Brain microvascular endothelial cell (primary cell): ENCODE measurements at regions not wholly inside any gene's neighbourhood (a gene's known extent, or its start where the extent isn't known, plus 50 kb on each side); places are given as distances from the start of the nearest gene placed in this dataset.

Source experiments
- DNase-seq: peaks from one replicate; pipeline ENCODE4 v3.0.0-alpha.2; 2020
- H3K27ac ChIP-seq: fragments of 250-450 bp; sonication (Bioruptor Pico); 2 replicates; pipeline ENCODE4 v1.5.1; 2020; ENCODE audit warnings: mild to moderate bottlenecking, moderate library complexity
- H3K27me3 ChIP-seq: fragments of 250-450 bp; sonication (Bioruptor Pico); replicated peaks from 2 replicates; pipeline ENCODE4 v1.5.1; 2020; ENCODE audit warnings: mild to moderate bottlenecking
- H3K36me3 ChIP-seq: fragments of 250-450 bp; sonication (Bioruptor Pico); replicated peaks from 2 replicates; pipeline ENCODE4 v1.5.1; 2020; ENCODE audit warnings: mild to moderate bottlenecking
- H3K4me3 ChIP-seq: 2 replicates; pipeline ENCODE4 v1.5.1; 2011; ENCODE audit warnings: low read depth, mild to moderate bottlenecking, control low read depth, low read length, moderate library complexity
- in situ Hi-C: cut with HindIII; loops from 2 replicates; pipeline ENCODE4 v1.10.0; 2017; ENCODE audit warnings: low sequenced_read_pairs, low pct_ligation_motif_present
- TF ChIP-seq, protein P1 (sequence below): IDR thresholded peaks from 2 replicates; pipeline ENCODE4 v1.5.1; 2011; ENCODE audit warnings: low read depth, mild to moderate bottlenecking, moderate library complexity, low read length, control low read depth, inconsistent platforms; ENCODE audit errors: missing control alignments

DNA sequence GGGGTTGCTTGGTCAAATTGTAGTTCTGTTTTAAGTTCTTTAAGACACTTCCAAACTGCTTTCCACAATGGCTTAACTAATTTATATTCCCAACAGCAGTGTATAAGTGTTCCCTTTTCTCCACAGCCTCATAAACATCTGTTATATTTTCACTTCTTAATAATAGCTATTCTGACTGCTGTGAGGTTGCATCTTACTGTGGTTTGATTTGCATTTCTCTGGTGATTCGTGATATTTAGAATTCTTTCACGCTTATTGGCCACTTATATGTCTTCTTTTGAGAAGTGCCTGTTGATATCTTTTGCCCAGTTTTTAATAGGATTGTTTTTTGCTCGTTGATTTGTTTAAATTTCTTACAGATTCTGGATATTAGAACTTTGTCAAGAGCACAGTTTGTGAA, 278.6 kb upstream of the ITM2A start:
- DNase-seq, result no peak
- H3K27ac ChIP-seq, result no peak overlapping the region
- TF ChIP-seq, protein P1, sequence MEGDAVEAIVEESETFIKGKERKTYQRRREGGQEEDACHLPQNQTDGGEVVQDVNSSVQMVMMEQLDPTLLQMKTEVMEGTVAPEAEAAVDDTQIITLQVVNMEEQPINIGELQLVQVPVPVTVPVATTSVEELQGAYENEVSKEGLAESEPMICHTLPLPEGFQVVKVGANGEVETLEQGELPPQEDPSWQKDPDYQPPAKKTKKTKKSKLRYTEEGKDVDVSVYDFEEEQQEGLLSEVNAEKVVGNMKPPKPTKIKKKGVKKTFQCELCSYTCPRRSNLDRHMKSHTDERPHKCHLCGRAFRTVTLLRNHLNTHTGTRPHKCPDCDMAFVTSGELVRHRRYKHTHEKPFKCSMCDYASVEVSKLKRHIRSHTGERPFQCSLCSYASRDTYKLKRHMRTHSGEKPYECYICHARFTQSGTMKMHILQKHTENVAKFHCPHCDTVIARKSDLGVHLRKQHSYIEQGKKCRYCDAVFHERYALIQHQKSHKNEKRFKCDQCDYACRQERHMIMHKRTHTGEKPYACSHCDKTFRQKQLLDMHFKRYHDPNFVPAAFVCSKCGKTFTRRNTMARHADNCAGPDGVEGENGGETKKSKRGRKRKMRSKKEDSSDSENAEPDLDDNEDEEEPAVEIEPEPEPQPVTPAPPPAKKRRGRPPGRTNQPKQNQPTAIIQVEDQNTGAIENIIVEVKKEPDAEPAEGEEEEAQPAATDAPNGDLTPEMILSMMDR, result no peak
- H3K27me3 ChIP-seq, result no peaks in the 10 kb centered on the region
- in situ Hi-C loops, result no loop called here
- no peaks in the 10 kb centered on the region for H3K36me3 ChIP-seq
- H3K4me3 ChIP-seq, result no peak overlapping the region

DNA sequence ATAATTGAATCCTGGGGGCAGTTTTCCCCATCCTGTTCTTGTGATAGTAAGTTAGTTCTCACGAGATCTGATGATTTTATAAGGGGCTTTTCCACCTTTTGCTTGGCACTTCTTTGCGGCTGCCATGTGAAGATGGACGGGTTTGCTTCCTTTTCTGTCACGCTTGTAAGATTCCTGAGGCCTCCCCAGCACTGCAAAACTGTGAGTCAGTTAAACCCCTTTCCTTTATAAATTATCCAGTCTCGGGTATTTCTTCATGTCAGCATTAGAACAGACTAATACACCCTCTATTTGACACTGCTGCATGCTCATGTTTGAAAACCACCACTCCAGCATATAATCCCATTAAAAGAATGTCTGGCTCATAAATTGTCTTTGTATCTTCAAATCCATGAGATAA, 264.4 kb upstream of the ITM2A start:
- no peak for DNase-seq
- Histone ChIP-seq H3K27me3 (no peaks in the 10 kb centered on the region), H3K4me3 (no peak overlapping the region), H3K27ac (no peak overlapping the region), H3K36me3 (no peaks in the 10 kb centered on the region)
- in situ Hi-C loops, result no loop called here
- TF ChIP-seq, protein P1, result no peak

DNA sequence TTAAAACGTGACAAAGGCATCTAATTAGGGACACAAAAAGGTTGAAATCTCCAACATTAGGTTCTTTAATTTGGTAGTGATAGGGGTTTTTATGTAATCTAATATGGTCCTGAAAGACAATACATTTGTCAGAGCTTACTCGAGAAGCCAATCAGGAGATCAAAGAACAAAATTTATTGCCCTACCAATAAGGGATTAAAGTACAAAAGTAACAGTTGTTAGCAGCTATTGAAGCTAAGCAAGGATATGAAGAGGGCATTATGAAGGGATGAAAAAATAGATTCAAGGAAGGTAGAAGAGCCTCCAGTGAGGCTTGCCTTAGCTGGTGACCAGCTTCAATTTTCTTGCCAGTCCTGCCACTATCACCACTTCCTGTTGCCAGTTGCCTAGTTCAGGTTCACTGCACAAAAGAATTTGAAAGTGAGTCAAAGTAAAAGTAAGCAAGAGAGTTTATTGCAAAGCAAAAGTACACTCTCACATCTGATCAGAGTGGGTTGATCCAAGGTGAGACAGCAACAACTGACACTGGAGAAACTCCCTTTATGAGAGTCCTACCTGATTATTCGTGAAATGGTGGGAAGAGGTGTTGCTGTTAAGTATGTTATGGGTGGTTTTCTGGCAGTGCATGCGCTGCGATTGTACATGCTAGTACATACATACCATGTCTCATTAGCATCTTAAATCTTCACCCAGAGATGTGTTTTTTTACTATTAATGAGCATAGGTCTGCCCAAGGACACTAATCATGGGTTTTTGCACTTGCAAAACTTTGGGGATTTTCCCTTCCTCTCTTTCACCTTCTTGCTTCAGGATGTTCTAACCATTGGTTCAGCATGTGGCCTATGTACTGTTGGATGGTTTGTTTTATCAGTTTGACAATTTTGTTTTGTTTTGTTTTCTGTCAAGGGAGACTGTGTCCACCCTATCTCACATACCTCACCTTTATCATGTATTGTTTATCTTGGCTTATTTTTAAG, 263.2 kb upstream of the ITM2A start:
- H3K4me3 ChIP-seq, result no peak overlapping the region
- in situ Hi-C loops, result no loop called here
- no peaks in the 10 kb centered on the region for H3K27me3 ChIP-seq
- no peak overlapping the region for H3K27ac ChIP-seq
- H3K36me3 ChIP-seq, result no peaks in the 10 kb centered on the region
- TF ChIP-seq, protein P1, result no peak
- no peak for DNase-seq

DNA sequence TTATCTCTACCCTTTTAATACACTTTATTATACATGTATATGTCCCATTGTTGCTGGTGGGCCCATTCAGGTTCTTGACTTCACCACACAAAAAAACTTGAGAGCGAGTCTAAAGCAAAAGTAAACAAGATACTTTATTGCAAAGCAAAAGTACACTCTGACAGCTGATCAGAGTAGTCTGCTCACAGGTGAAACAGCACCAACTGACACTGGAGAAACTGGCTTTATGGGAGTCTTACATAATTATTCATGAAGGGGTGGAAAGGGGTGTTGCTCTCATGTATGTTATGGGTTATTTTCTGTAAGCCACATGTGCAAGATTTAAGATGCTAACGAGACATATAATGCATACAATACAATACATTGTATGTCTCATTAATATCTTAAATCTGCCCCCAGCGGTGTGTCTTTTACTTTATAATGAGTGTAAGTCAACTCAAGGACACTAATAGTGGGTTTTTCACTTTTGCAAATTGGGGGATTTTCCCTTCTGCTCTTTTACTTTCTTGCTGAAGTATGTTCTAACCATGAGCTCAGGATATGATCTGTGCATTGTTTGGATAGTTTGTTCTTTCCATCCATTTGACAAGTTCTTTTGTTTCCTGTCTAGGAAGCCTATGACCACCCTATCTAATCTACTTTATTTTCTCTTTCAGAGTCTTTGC, 256.1 kb upstream of the ITM2A start:
- no peaks in the 10 kb centered on the region for H3K36me3 ChIP-seq
- no peak overlapping the region for H3K4me3 ChIP-seq
- in situ Hi-C loops, result no loop called here
- no peak for DNase-seq
- no peaks in the 10 kb centered on the region for H3K27me3 ChIP-seq
- H3K27ac ChIP-seq, result no peak overlapping the region
- TF ChIP-seq, protein P1, result no peak

DNA sequence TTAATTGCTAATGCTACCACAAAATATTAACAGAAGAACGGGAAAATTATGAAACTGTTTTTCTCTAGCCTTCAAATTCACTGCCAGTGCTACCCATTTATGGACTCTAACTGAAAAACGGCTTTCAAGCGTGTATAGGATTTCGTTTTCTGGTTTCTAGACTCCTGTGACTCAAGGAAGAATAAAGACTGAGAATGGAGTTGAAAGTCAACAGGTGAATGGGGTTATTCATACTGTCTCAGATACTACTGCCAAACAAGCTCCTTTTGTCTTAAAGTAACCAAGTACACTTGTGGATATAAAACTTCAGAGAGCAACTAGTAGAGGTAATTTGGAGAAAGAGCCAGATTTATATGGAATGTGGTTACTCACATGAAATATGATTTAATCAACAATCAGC, 251.1 kb upstream of the ITM2A start:
- no peak for DNase-seq
- no peak overlapping the region for H3K27ac ChIP-seq
- in situ Hi-C loops, result no loop called here
- no peaks in the 10 kb centered on the region for H3K27me3 ChIP-seq
- H3K4me3 ChIP-seq, result no peak overlapping the region
- no peaks in the 10 kb centered on the region for H3K36me3 ChIP-seq
- TF ChIP-seq, protein P1, result no peak
